H1 (cell line): ENCODE measurements at regions not wholly inside any gene's neighbourhood (a gene's known extent, or its start where the extent isn't known, plus 50 kb on each side); places are given as distances from the start of the nearest gene placed in this dataset.

Experiments used
- CTCF ChIA-PET: fragments of 300-600 bp; sonication (Branson Sonifier 250); formaldehyde crosslinking; loops from one replicate; lab custom pipeline; 2021; ENCODE audit not compliant: partially characterized antibody; lab: Charles Lee
- POLR2A ChIA-PET: fragments of 300-600 bp; sonication (Branson Sonifier 250); formaldehyde crosslinking; loops from one replicate; lab custom pipeline; 2021; ENCODE audit warnings: inconsistent platforms; ENCODE audit not compliant: partially characterized antibody; lab: Charles Lee
- DNase-seq, 2 experiments: peaks; one replicate each; pipeline versions ENCODE4 v3.0.0 to v3.0.0-alpha.2; 2010 to 2022; ENCODE audit warnings: low spot score in 2 of 2, low read depth in 1 of 2, mixed read lengths in 1 of 2
- FAIRE-seq: peaks from 2 replicates; lab custom pipeline; 2011; peaks lifted over from hg19 to GRCh38; lab: Jason Lieb, UNC
- H2AFZ ChIP-seq: 2 replicates; pipeline ENCODE4 v1.8.1; 2012; ENCODE audit warnings: low read length, inconsistent platforms
- H2AK5ac ChIP-seq: 2 replicates; pipeline ENCODE4 v1.6.1; 2013; ENCODE audit warnings: low read depth, low read length
- H2BK120ac ChIP-seq: replicated peaks from 2 replicates; pipeline ENCODE3; 2013; ENCODE audit warnings: low read depth, low read length, inconsistent platforms
- H2BK12ac ChIP-seq: 2 replicates; pipeline ENCODE4 v1.6.1; 2013; ENCODE audit warnings: low read depth, low read length
- H2BK15ac ChIP-seq: 2 replicates; pipeline ENCODE4 v1.6.1; 2013; ENCODE audit warnings: low read length
- H2BK20ac ChIP-seq: 2 replicates; pipeline ENCODE4 v1.6.1; 2013; ENCODE audit warnings: low read length
- H2BK5ac ChIP-seq: 2 replicates; pipeline ENCODE4 v1.6.1; 2013; ENCODE audit warnings: low read depth, low read length
- H3K14ac ChIP-seq: 2 replicates; pipeline ENCODE4 v1.6.1; 2013; ENCODE audit warnings: inconsistent platforms; ENCODE audit not compliant: insufficient read length
- H3K18ac ChIP-seq: 2 replicates; pipeline ENCODE4 v1.6.1; 2013; ENCODE audit warnings: low read length; ENCODE audit errors: extremely low read depth
- H3K23ac ChIP-seq: 2 replicates; pipeline ENCODE4 v1.6.1; 2013; ENCODE audit warnings: inconsistent platforms; ENCODE audit not compliant: insufficient read length
- H3K23me2 ChIP-seq: 2 replicates; pipeline ENCODE4 v1.6.1; 2013; ENCODE audit warnings: low read depth, low read length
- H3K27ac ChIP-seq: 2 replicates; pipeline ENCODE4 v1.6.1; 2011; ENCODE audit warnings: low read depth, low read length, inconsistent platforms
- H3K27me3 ChIP-seq, 4 experiments: replicated peaks in 1 of 4; 1 replicate in 1 of 4; 2 replicates in 3 of 4; pipeline versions ENCODE4 v1.6.1 to v1.8.1; 2011 to 2013; ENCODE audit warnings: low read length in 3 of 4, mild to moderate bottlenecking in 3 of 4, inconsistent platforms in 2 of 4, mixed read lengths in 2 of 4, moderate library complexity in 1 of 4; ENCODE audit not compliant: control insufficient read depth in 3 of 4, insufficient read depth in 3 of 4; ENCODE audit errors: extremely low read depth in 1 of 4
- H3K36me3 ChIP-seq, 4 experiments: 2 replicates each; pipeline versions ENCODE4 v1.6.1 to v1.8.1; 2011 to 2013; ENCODE audit warnings: mild to moderate bottlenecking in 4 of 4, low read length in 3 of 4, moderate library complexity in 2 of 4, control low read depth in 1 of 4, inconsistent platforms in 1 of 4; ENCODE audit not compliant: insufficient read depth in 4 of 4, control insufficient read depth in 2 of 4
- H3K4ac ChIP-seq: replicated peaks from 2 replicates; pipeline ENCODE3; 2013; ENCODE audit warnings: low read length, low read depth, mixed read lengths, inconsistent platforms; ENCODE audit not compliant: insufficient read length
- H3K4me1 ChIP-seq, 4 experiments: replicated peaks in 1 of 4; 1 replicate in 1 of 4; 2 replicates in 3 of 4; pipeline versions ENCODE4 v1.6.1 to v1.8.1; 2011 to 2013; ENCODE audit warnings: low read length in 3 of 4, inconsistent platforms in 2 of 4, mixed read lengths in 1 of 4; ENCODE audit not compliant: insufficient read depth in 4 of 4, control insufficient read depth in 3 of 4
- H3K4me2 ChIP-seq, 2 experiments: 2 replicates each; pipeline versions ENCODE4 v1.6.1 to v1.8.1; 2011 to 2013; ENCODE audit warnings: low read depth in 2 of 2, low read length in 2 of 2, control low read depth in 1 of 2, inconsistent platforms in 1 of 2, mild to moderate bottlenecking in 1 of 2; ENCODE audit not compliant: insufficient read depth in 1 of 2
- H3K4me3 ChIP-seq, 4 experiments: fragments of 200-600, 300-600 bp in 1 of 4; sonication (generic), shearing (Covaris generic), sonication (Bioruptor Twin) in 1 of 4; 2 replicates each; pipeline versions ENCODE4 v1.5.1 to v1.8.1; 2011 to 2016; ENCODE audit warnings: low read length in 4 of 4, low read depth in 3 of 4, control low read depth in 2 of 4, inconsistent platforms in 2 of 4, mild to moderate bottlenecking in 2 of 4, mixed read lengths in 1 of 4, moderate library complexity in 1 of 4; ENCODE audit not compliant: insufficient read depth in 2 of 4; ENCODE audit errors: extremely low read depth in 1 of 4
- H3K56ac ChIP-seq: replicated peaks from 2 replicates; pipeline ENCODE3; 2013; ENCODE audit warnings: low read depth, mild to moderate bottlenecking, mixed read lengths, low read length, inconsistent platforms; ENCODE audit not compliant: insufficient read length
- H3K79me1 ChIP-seq: 2 replicates; pipeline ENCODE4 v1.6.1; 2013; ENCODE audit warnings: low read depth, low read length, control low read depth
- H3K79me2 ChIP-seq, 2 experiments: 2 replicates each; pipeline versions ENCODE4 v1.6.1 to v1.8.1; 2012 to 2013; ENCODE audit warnings: low read length in 2 of 2, mild to moderate bottlenecking in 2 of 2, inconsistent platforms in 1 of 2; ENCODE audit not compliant: insufficient read depth in 2 of 2, control insufficient read depth in 1 of 2
- H3K9ac ChIP-seq, 4 experiments: replicated peaks in 1 of 4; 1 replicate in 1 of 4; 2 replicates in 3 of 4; pipeline versions ENCODE4 v1.6.1 to v1.8.1; 2011 to 2013; ENCODE audit warnings: low read depth in 3 of 4, low read length in 3 of 4, control low read depth in 2 of 4, mild to moderate bottlenecking in 2 of 4, moderate library complexity in 2 of 4, inconsistent platforms in 1 of 4; ENCODE audit errors: extremely low read depth in 1 of 4
- H3K9me3 ChIP-seq, 2 experiments: 2 replicates each; pipeline versions ENCODE4 v1.6.1 to v1.8.1; 2012 to 2013; ENCODE audit warnings: mild to moderate bottlenecking in 2 of 2, moderate library complexity in 2 of 2, control low read depth in 1 of 2, inconsistent platforms in 1 of 2, low read depth in 1 of 2, low read length in 1 of 2, mixed read lengths in 1 of 2; ENCODE audit not compliant: insufficient read depth in 2 of 2
- H4K20me1 ChIP-seq, 2 experiments: replicated peaks in 1 of 2; 2 replicates each; pipeline versions ENCODE3 to v1.8.1; 2011 to 2013; ENCODE audit warnings: inconsistent platforms in 2 of 2, low read length in 2 of 2, mild to moderate bottlenecking in 1 of 2; ENCODE audit not compliant: insufficient read depth in 2 of 2, control insufficient read depth in 1 of 2
- H4K5ac ChIP-seq: 2 replicates; pipeline ENCODE4 v1.6.1; 2013; ENCODE audit warnings: low read length, low read depth, mixed read lengths, inconsistent platforms; ENCODE audit not compliant: insufficient read length
- H4K8ac ChIP-seq: 2 replicates; pipeline ENCODE4 v1.8.0; 2013; ENCODE audit warnings: mild to moderate bottlenecking, moderate library complexity, low read length, inconsistent platforms; ENCODE audit not compliant: insufficient read depth; ENCODE audit errors: extremely low read depth
- H4K91ac ChIP-seq: replicated peaks from 2 replicates; pipeline ENCODE3; 2013; ENCODE audit warnings: low read length, mixed read lengths, inconsistent platforms; ENCODE audit not compliant: insufficient read length
- ASH2L ChIP-seq: fragments of 200-600, 300-600 bp; sonication (generic); IDR thresholded peaks from one replicate; pipeline ENCODE4 v1.7.1; 2017; ENCODE audit warnings: low read length
- ATF3 ChIP-seq: IDR thresholded peaks from 2 replicates; pipeline ENCODE4 v1.6.1; 2011; ENCODE audit warnings: low read depth, mild to moderate bottlenecking, low read length; ENCODE audit not compliant: insufficient read depth
- BCL11A ChIP-seq, 2 experiments: IDR thresholded peaks; one replicate each; pipeline ENCODE4 v1.6.1; 2011; ENCODE audit warnings: low read depth in 2 of 2, low read length in 2 of 2, mild to moderate bottlenecking in 2 of 2
- CREB1 ChIP-seq: IDR thresholded peaks from 2 replicates; pipeline ENCODE4 v1.6.1; 2012; ENCODE audit warnings: inconsistent platforms
- E2F6 ChIP-seq: IDR thresholded peaks from 2 replicates; pipeline ENCODE4 v1.6.1; 2012; ENCODE audit warnings: inconsistent platforms
- POU5F1 ChIP-seq: IDR thresholded peaks from 2 replicates; pipeline ENCODE4 v1.6.1; 2011; ENCODE audit warnings: low read depth, mild to moderate bottlenecking, low read length, moderate library complexity
- TAF7 ChIP-seq: optimal IDR thresholded peaks from 2 replicates; pipeline ENCODE3; 2011; ENCODE audit warnings: low read depth, mild to moderate bottlenecking, inconsistent platforms, low read length, moderate library complexity, borderline replicate concordance
- TCF12 ChIP-seq: IDR thresholded peaks from 2 replicates; pipeline ENCODE4 v1.6.1; 2011; ENCODE audit warnings: low read depth, mild to moderate bottlenecking, low read length
- USF2 ChIP-seq: IDR thresholded peaks from 2 replicates; pipeline ENCODE4 v1.6.1; 2011; ENCODE audit warnings: low read length, improper control_type of control experiment

DNA sequence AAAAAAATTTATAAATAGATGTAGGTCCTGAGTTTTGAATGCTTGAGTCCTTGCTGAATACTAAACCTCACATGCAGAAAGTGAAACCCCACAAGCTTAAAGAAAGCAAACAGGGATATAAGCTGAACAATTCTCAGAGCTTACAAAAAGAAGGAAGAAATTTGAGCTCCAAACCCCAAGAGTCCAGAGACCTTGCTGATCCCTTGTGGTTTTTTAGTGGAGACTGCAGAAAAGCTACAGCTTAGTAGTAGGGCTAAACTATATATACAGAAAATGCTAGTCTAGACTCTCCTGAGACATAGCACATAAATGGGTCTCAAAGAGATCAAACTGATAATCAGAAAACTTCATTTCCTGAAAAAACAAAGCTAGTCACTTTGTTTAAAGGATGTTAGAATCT, 1548.1 kb upstream of the ZEB2 start:
- H3K4me3 ChIP-seq, result no peak overlapping the region
- no peaks in the 10 kb centered on the region for H3K27me3 ChIP-seq
- H3K4me2 ChIP-seq, result no peak overlapping the region
- no peak overlapping the region for H3K14ac ChIP-seq
- no peak overlapping the region for H4K8ac ChIP-seq
- no peak overlapping the region for H2AFZ ChIP-seq
- FAIRE-seq (no peak), DNase-seq (no peak)
- no peak overlapping the region for H2BK15ac ChIP-seq
- no peaks in the 10 kb centered on the region for H3K4me1 ChIP-seq
- no peak overlapping the region for H3K9ac ChIP-seq
- no peak overlapping the region for H2BK120ac ChIP-seq
- H4K91ac ChIP-seq, result no peak overlapping the region
- no peaks in the 10 kb centered on the region; a peak in 1 of 4 replicates for H3K9me3 ChIP-seq
- no peak overlapping the region for H3K18ac ChIP-seq
- H2BK5ac ChIP-seq, result no peak overlapping the region
- H2AK5ac ChIP-seq, result no peak overlapping the region
- H3K4ac ChIP-seq, result no peak overlapping the region
- no peak overlapping the region for H4K5ac ChIP-seq
- no peak overlapping the region for H3K23ac ChIP-seq
- H4K20me1 ChIP-seq, result no peaks in the 10 kb centered on the region
- H3K36me3 ChIP-seq, result no peaks in the 10 kb centered on the region
- no peaks in the 10 kb centered on the region for H3K23me2 ChIP-seq
- TF ChIP-seq ATF3 (no peak), ASH2L (no peak), E2F6 (no peak), TCF12 (no peak), BCL11A (IDR thresholded peaks at IDR 0.05; ENCODE audit: low read depth in 2 of 2, low read length in 2 of 2) (no peak), POU5F1 (no peak), USF2 (no peak), TAF7 (no peak), CREB1 (no peak)
- H3K79me1 ChIP-seq, result no peaks in the 10 kb centered on the region
- no peak overlapping the region for H3K56ac ChIP-seq
- no peak overlapping the region for H3K27ac ChIP-seq
- H2BK20ac ChIP-seq, result no peak overlapping the region
- H2BK12ac ChIP-seq, result no peak overlapping the region
- H3K79me2 ChIP-seq, result no peaks in the 10 kb centered on the region
- ChIA-PET POLR2A (no interaction called here), CTCF (no interaction called here)
